CD14-positive monocyte (primary cell): ENCODE measurements at regions not wholly inside any gene's neighbourhood (a gene's known extent, or its start where the extent isn't known, plus 50 kb on each side); places are given as distances from the start of the nearest gene placed in this dataset.

Experiments used
- DNase-seq, 3 donors: peaks; one replicate each; pipeline ENCODE4 v3.0.0-alpha.2; 2011 to 2022
- H2AFZ ChIP-seq: 2 replicates; pipeline ENCODE4 v1.6.0; 2012; ENCODE audit warnings: mild to moderate bottlenecking, low read depth, low read length, inconsistent platforms; ENCODE audit not compliant: insufficient read depth, poor library complexity, severe bottlenecking
- H3K27ac ChIP-seq, 2 donors: 1 replicate in 1 of 2; 2 replicates in 1 of 2; pipeline ENCODE4 v1.5.1; 2012 to 2013; ENCODE audit warnings: low read length in 2 of 2, control low read depth in 1 of 2, inconsistent platforms in 1 of 2, low read depth in 1 of 2, mild to moderate bottlenecking in 1 of 2
- H3K27me3 ChIP-seq, 2 donors: one replicate each; pipeline versions ENCODE4 v1.6.0 to v1.6.1; 2011 to 2013; ENCODE audit warnings: low read length in 2 of 2; ENCODE audit not compliant: control insufficient read depth in 2 of 2, insufficient read depth in 2 of 2
- H3K36me3 ChIP-seq, 2 donors: replicated peaks in 1 of 2; 1 replicate in 1 of 2; 2 replicates in 1 of 2; pipeline versions ENCODE4 v1.5.1 to v1.6.1; 2012 to 2013; ENCODE audit warnings: low read length in 2 of 2, control low read depth in 1 of 2, inconsistent platforms in 1 of 2, mild to moderate bottlenecking in 1 of 2; ENCODE audit not compliant: insufficient read depth in 2 of 2, control insufficient read depth in 1 of 2
- H3K4me1 ChIP-seq, 2 donors: 1 replicate in 1 of 2; 2 replicates in 1 of 2; pipeline versions ENCODE4 v1.5.1 to v1.6.1; 2012 to 2013; ENCODE audit warnings: low read length in 2 of 2, control low read depth in 1 of 2, inconsistent platforms in 1 of 2, mild to moderate bottlenecking in 1 of 2, moderate library complexity in 1 of 2; ENCODE audit not compliant: insufficient read depth in 2 of 2, control insufficient read depth in 1 of 2
- H3K4me2 ChIP-seq: replicated peaks from 2 replicates; pipeline ENCODE3; 2012; ENCODE audit warnings: low read length, moderate library complexity, mild to moderate bottlenecking; ENCODE audit not compliant: poor library complexity, severe bottlenecking; ENCODE audit errors: extremely low read depth
- H3K4me3 ChIP-seq, 3 experiments: fragments of 200-600 bp in 1 of 3; sonication (generic) in 1 of 3; replicated peaks in 1 of 3; 1 replicate in 2 of 3; 2 replicates in 1 of 3; pipeline ENCODE4 v1.5.1; 2011 to 2013; ENCODE audit warnings: low read length in 3 of 3, mild to moderate bottlenecking in 3 of 3, control low read depth in 2 of 3, low read depth in 2 of 3, inconsistent platforms in 1 of 3, moderate library complexity in 1 of 3
- H3K79me2 ChIP-seq: 2 replicates; pipeline ENCODE4 v1.6.0; 2012; ENCODE audit warnings: mild to moderate bottlenecking, control low read depth, inconsistent platforms, low read length, moderate library complexity; ENCODE audit not compliant: insufficient read depth
- H3K9ac ChIP-seq: 2 replicates; pipeline ENCODE4 v1.6.0; 2017; ENCODE audit warnings: low read length, mild to moderate bottlenecking; ENCODE audit not compliant: insufficient read depth, poor library complexity, severe bottlenecking
- H3K9me3 ChIP-seq, 2 donors: replicated peaks in 1 of 2; 1 replicate in 1 of 2; 2 replicates in 1 of 2; pipeline versions ENCODE4 v1.5.1 to v1.6.1; 2012 to 2013; ENCODE audit warnings: low read length in 2 of 2, control low read depth in 1 of 2; ENCODE audit not compliant: control insufficient read depth in 1 of 2, insufficient read depth in 1 of 2
- H4K20me1 ChIP-seq: 2 replicates; pipeline ENCODE4 v1.6.0; 2012; ENCODE audit warnings: mild to moderate bottlenecking, low read length, control low read depth, moderate library complexity; ENCODE audit not compliant: insufficient read depth
- H3K27ac Mint-ChIP-seq, 7 donors: one replicate each; pipeline ENCODE4 v1.8.0; 2020; ENCODE audit warnings: mild to moderate bottlenecking in 7 of 7, mixed read lengths in 7 of 7, moderate library complexity in 6 of 7, inconsistent platforms in 2 of 7
- H3K27me3 Mint-ChIP-seq, 3 donors: one replicate each; pipeline ENCODE4 v1.8.0; 2021 to 2022; ENCODE audit warnings: low read depth in 3 of 3, mild to moderate bottlenecking in 3 of 3, mixed read lengths in 3 of 3, moderate library complexity in 3 of 3, inconsistent platforms in 1 of 3
- H3K36me3 Mint-ChIP-seq, 2 donors: one replicate each; pipeline ENCODE4 v1.8.0; 2020; ENCODE audit warnings: mixed read lengths in 2 of 2, inconsistent platforms in 1 of 2, mild to moderate bottlenecking in 1 of 2
- H3K4me1 Mint-ChIP-seq: one replicate; pipeline ENCODE4 v1.8.0; 2020; ENCODE audit warnings: mild to moderate bottlenecking, mixed read lengths
- H3K4me3 Mint-ChIP-seq, 2 donors: one replicate each; pipeline ENCODE4 v1.8.0; 2020; ENCODE audit warnings: mild to moderate bottlenecking in 2 of 2, mixed read lengths in 2 of 2, moderate library complexity in 1 of 2
- H3K9me3 Mint-ChIP-seq, 7 donors: one replicate each; pipeline ENCODE4 v1.8.0; 2020 to 2022; ENCODE audit warnings: mixed read lengths in 7 of 7, mild to moderate bottlenecking in 6 of 7, moderate library complexity in 6 of 7, inconsistent platforms in 2 of 7
- CTCF ChIP-seq: fragments of 200-600 bp; IDR thresholded peaks from one replicate; pipeline ENCODE4 v1.8.0; 2022; ENCODE audit warnings: antibody characterized with exemption, mild to moderate bottlenecking
- WGBS: methylation state at CpG from one replicate; pipeline ENCODE4 v1.1.5; 2013; ENCODE audit warnings: missing lambda C conversion rate; ENCODE audit not compliant: insufficient coverage; 5-methylcytosine and 5-hydroxymethylcytosine counted together
- intact Hi-C, 2 donors: fragments of 100-400 bp; cut with micrococcal nuclease; formaldehyde crosslinking; loops; one replicate each; pipeline versions ENCODE4 v1.15.0 to v1.15.1; 2023

GRCh38 chr4:128549636-128550035 is 259.9 kb upstream of the JADE1 start:
- WGBS: no CpG with 5 or more reads among the region's 1 CpG
- Histone ChIP-seq H3K9ac (no peak overlapping the region), H3K9me3 (no peaks in the 10 kb centered on the region), H3K36me3 (no peaks in the 10 kb centered on the region), H3K27ac (no peak overlapping the region), H4K20me1 (no peaks in the 10 kb centered on the region), H3K4me3 (no peak overlapping the region), H2AFZ (no peak overlapping the region), H3K4me2 (no peak overlapping the region), H3K79me2 (no peaks in the 10 kb centered on the region), H3K4me1 (peaks cover 0 to 10% of the 10 kb centered on the region in 2 donors), H3K27me3 (peaks cover 0 to 4% of the 10 kb centered on the region in 2 donors)
- intact Hi-C loops: loop anchor here in 1 of 2 donors (10.0 kb wide), 2 partner anchors 255 to 545 kb away; partner anchors contain the start of genes C4orf33, JADE1 and SCLT1
- H3K4me1 Mint-ChIP-seq: peaks cover 15% of the 10 kb centered on the region
- H3K27ac Mint-ChIP-seq: no peak overlapping the region
- no peak overlapping the region for H3K4me3 Mint-ChIP-seq
- no peak for TF ChIP-seq CTCF
- H3K9me3 Mint-ChIP-seq: peaks cover 0 to 2% (median 0%) of the 10 kb centered on the region in 7 donors
- no peaks in the 10 kb centered on the region for H3K36me3 Mint-ChIP-seq
- no peak for DNase-seq
- H3K27me3 Mint-ChIP-seq: peaks cover 8 to 20% (median 17%) of the 10 kb centered on the region in 3 donors

- no peak overlapping the region for H3K4me3 Mint-ChIP-seq
- TF ChIP-seq CTCF: no peak
Measured at GRCh38 chr4:128548381-128548780, 260.8 kb upstream of the PGRMC2 start.

More at GRCh38 chr4:128548381-128548780, 260.8 kb upstream of the PGRMC2 start:
- no peaks in the 10 kb centered on the region for H3K79me2 ChIP-seq
- DNase-seq: no peak
- no peak overlapping the region for H3K27ac ChIP-seq
- H4K20me1 ChIP-seq: no peaks in the 10 kb centered on the region
- no peak overlapping the region for H2AFZ ChIP-seq
- no peaks in the 10 kb centered on the region for H3K9me3 ChIP-seq
- Mint-ChIP-seq H3K4me1 (peaks cover 8% of the 10 kb centered on the region), H3K9me3 (peaks cover 0 to 2% (median 0%) of the 10 kb centered on the region in 7 donors), H3K27ac (no peak overlapping the region), H3K27me3 (peaks cover 8 to 20% (median 19%) of the 10 kb centered on the region in 3 donors), H3K36me3 (no peaks in the 10 kb centered on the region)
- WGBS: no CpG with 5 or more reads among the region's 1 CpG
- no peak overlapping the region for H3K4me3 ChIP-seq
- H3K9ac ChIP-seq: no peak overlapping the region
- H3K4me1 ChIP-seq: peaks cover 0 to 4% of the 10 kb centered on the region in 2 donors
- H3K36me3 ChIP-seq: no peaks in the 10 kb centered on the region
- H3K4me2 ChIP-seq: no peak overlapping the region
- H3K27me3 ChIP-seq: peaks cover 0 to 4% of the 10 kb centered on the region in 2 donors
- intact Hi-C loops: no loop called here
